ENCODE measurements at regions not wholly inside any gene's neighbourhood (a gene's known extent, or its start where the extent isn't known, plus 50 kb on each side); places are given as distances from the start of the nearest gene placed in this dataset.

DNA sequence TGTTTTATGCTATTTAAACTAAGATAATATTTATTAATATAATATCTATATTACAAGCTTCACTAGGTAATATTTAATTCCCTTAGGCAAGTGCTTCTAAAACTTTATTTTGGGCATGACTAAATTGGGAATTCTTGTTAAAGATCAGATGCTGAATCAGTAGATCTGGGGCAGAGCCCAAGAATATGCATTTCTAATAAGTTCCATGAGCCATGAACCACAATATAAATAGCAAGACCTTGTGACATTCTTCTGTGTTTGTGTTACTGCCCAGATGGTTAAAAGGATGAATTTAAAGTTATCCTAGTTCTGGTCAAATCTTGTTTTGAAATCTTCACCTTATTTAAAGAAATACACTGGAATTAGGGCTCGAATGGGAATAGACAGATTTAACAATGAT, 258.4 kb upstream of the CACNA2D1 start:
- Mint-ChIP-seq H3K4me1 (no peaks in the 10 kb centered on the region), H3K27me3 (no peaks in the 10 kb centered on the region), H3K36me3 (ENCODE audit: low read depth) (no peaks in the 10 kb centered on the region), H3K27ac (no peak overlapping the region), H3K4me3 (no peak overlapping the region)
- DNase-seq (no peak), ATAC-seq (no peak)
- H3K9me3 ChIP-seq (ENCODE audit: control insufficient read depth, low read length, poor library complexity, severe bottlenecking) = no peaks in the 10 kb centered on the region

DNA sequence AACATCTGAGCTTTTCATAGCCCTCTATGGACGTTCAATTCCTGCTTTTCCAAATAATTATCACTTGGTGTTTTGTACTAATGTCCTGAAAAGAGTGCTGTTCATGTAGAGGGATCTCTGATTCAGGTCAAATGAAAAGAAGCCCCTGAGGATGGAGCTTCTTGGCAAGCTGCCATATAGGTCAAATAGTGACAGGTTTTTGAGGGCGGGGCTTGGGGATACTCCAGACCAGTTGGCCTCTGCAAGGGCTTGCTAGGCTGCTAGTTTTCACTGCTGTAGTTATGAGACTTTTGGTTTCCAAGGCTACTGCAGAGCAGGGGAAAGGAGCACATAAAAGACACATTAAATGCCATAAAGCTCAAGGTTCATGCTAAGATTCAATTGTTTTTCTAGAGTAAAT, 257.2 kb upstream of the CACNA2D1 start:
- H3K9me3 ChIP-seq (ENCODE audit: control insufficient read depth, low read length, poor library complexity, severe bottlenecking) = no peaks in the 10 kb centered on the region
- no peak overlapping the region for H3K27ac Mint-ChIP-seq
- H3K36me3 Mint-ChIP-seq (ENCODE audit: low read depth) = no peaks in the 10 kb centered on the region
- H3K4me3 Mint-ChIP-seq = no peak overlapping the region
- DNase-seq = no peak
- no peaks in the 10 kb centered on the region for H3K27me3 Mint-ChIP-seq
- ATAC-seq = no peak
- H3K4me1 Mint-ChIP-seq = no peaks in the 10 kb centered on the region

DNA sequence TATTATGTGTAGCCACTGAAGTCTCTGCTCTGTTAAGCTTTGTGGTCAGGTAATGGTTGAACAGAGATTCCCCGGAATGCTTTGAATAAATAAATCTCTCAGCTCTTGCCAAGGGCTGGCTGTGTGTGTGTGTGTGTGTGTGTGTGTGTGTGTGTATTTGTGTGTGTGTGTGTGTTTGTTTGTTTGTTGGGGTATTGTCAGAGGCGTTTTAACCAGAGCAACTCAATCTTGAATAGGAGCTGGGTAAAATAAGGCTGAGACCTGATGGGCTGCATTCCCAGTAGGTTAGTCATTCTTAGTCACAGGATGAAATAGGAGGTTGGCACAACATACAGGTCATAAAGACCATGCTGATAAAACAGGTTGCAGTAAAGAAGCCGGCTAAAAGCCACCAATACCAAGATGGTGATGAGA, 256.2 kb upstream of the CACNA2D1 start:
- H3K4me3 Mint-ChIP-seq = no peak overlapping the region
- H3K4me1 Mint-ChIP-seq = no peaks in the 10 kb centered on the region
- ATAC-seq = no peak
- no peak for DNase-seq
- no peak overlapping the region for H3K27ac Mint-ChIP-seq
- H3K36me3 Mint-ChIP-seq (ENCODE audit: low read depth) = no peaks in the 10 kb centered on the region
- no peaks in the 10 kb centered on the region for H3K9me3 ChIP-seq (ENCODE audit: control insufficient read depth, low read length, poor library complexity, severe bottlenecking)
- no peaks in the 10 kb centered on the region for H3K27me3 Mint-ChIP-seq

DNA sequence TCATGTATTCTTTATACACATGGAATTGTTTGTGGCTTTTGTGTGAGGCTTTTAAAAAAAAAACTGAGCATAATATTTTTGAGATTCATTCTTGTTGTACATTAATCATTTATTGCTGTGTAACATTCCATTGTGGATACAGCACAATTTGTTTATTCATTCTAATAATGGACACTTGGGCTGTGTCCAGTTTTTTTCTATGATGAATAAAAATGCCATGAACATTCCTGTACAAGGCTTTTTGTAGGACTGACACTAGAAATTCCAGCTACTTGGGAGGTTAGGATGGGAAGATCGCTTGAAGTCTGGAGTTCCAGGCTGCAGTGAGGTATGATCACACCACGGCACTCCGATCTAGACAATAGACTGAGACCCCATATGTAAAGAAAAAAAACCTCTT, 254.3 kb upstream of the CACNA2D1 start:
- Mint-ChIP-seq H3K27ac (no peak overlapping the region), H3K4me1 (no peaks in the 10 kb centered on the region), H3K27me3 (no peaks in the 10 kb centered on the region)

DNA sequence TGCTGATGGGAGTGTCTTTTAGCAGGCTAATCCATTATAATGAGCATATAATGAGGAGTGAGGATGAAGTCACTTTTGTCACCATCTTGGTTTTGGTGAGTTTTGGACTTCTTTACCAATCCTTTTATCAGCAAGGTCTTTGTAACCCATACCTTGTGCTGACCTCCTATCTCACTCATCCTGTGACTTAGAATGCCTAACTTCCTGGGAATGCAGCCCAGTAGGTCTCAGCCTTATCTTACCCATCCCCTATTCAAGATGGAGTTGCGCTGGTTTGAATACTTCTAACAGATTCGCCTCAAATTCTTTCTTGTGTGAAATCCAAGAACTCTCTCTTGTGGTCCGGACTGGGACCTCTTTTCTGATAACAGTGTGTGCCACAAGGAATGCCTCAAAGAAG, 253.1 kb upstream of the CACNA2D1 start:
- DNase-seq (no peak), ATAC-seq (no peak)
- Mint-ChIP-seq H3K4me1 (no peaks in the 10 kb centered on the region), H3K27ac (no peak overlapping the region), H3K4me3 (no peak overlapping the region), H3K27me3 (no peaks in the 10 kb centered on the region), H3K36me3 (ENCODE audit: low read depth) (no peaks in the 10 kb centered on the region)
- no peaks in the 10 kb centered on the region for H3K9me3 ChIP-seq (ENCODE audit: control insufficient read depth, low read length, poor library complexity, severe bottlenecking)

More for the DNA sequence above, 254.3 kb upstream of the CACNA2D1 start:
- H3K36me3 Mint-ChIP-seq (ENCODE audit: low read depth) = no peaks in the 10 kb centered on the region
- H3K4me3 Mint-ChIP-seq = no peak overlapping the region
- DNase-seq (no peak), ATAC-seq (no peak)
- no peaks in the 10 kb centered on the region for H3K9me3 ChIP-seq (ENCODE audit: control insufficient read depth, low read length, poor library complexity, severe bottlenecking)

DNA sequence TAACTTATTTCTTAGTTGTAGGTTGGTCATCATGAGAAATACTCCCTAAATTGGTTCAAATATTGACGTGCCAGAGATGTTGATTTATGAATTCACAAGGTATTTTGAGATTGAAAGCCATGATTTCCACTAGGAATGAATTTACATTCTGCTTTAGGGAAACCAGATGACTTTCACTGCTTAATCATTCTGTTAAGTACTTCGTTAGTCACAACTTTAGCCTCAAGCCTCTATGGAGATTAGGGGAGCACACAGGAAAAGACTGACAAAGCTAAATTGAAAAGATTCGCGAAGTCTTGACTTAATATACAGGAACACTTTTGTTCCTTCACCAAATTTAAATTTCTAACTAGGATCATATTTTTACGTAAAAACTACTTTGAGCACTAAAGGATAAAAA, 250.4 kb upstream of the CACNA2D1 start:
- Mint-ChIP-seq H3K4me1 (no peaks in the 10 kb centered on the region), H3K27ac (no peak overlapping the region), H3K4me3 (no peak overlapping the region), H3K36me3 (ENCODE audit: low read depth) (no peaks in the 10 kb centered on the region), H3K27me3 (no peaks in the 10 kb centered on the region)
- H3K9me3 ChIP-seq (ENCODE audit: control insufficient read depth, low read length, poor library complexity, severe bottlenecking) = no peaks in the 10 kb centered on the region
- DNase-seq (no peak), ATAC-seq (no peak)

DNA sequence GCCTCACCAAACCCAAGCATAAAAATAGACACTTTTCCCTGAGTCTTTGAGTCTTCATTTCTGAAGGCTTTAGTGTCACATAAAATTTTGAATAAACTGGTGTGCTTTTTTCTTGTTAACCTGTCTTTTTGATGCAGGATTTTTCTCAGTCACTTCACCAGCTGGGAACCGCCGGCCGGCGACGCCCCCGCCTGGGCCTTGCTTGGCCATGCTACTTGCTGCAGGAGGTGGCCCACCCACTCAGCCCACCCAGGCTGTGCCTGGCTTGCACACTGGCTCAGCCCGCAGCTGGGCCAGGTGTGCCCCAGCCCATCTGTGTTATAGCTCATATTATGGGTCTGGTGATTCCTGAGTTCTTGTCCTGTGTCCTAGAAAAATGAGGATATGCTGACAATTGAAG, 247.4 kb upstream of the CACNA2D1 start:
- no peaks in the 10 kb centered on the region for H3K9me3 ChIP-seq (ENCODE audit: control insufficient read depth, low read length, poor library complexity, severe bottlenecking)
- ATAC-seq = no peak
- Mint-ChIP-seq H3K4me1 (no peaks in the 10 kb centered on the region), H3K27me3 (no peaks in the 10 kb centered on the region), H3K36me3 (ENCODE audit: low read depth) (no peaks in the 10 kb centered on the region), H3K4me3 (no peak overlapping the region), H3K27ac (no peak overlapping the region)
- DNase-seq = no peak

DNA sequence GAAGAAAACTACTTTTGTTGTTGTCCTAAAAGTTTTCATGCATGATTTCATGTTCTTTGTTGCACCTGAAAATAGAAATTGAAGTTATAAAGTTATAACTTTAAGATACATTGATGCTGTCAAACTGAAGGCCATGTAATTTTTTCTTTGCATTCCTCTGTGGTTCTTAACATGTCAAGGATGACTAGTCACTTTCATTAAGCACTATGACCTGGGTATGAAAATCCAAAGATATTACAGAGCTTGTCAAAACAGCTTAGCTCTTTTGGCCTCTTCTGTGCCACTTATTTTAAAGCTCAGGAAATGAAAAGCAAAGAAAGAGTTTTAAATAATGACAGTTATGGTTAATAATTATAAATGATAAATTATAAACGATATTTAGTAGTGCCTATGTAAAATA, 241.6 kb upstream of the CACNA2D1 start:
- no peak overlapping the region for H3K27ac Mint-ChIP-seq
- no peaks in the 10 kb centered on the region for H3K36me3 Mint-ChIP-seq (ENCODE audit: low read depth)
- H3K4me1 Mint-ChIP-seq = no peaks in the 10 kb centered on the region
- H3K27me3 Mint-ChIP-seq = no peaks in the 10 kb centered on the region
- DNase-seq (no peak), ATAC-seq (no peak)
- H3K4me3 Mint-ChIP-seq = no peak overlapping the region
- H3K9me3 ChIP-seq (ENCODE audit: control insufficient read depth, low read length, poor library complexity, severe bottlenecking) = peaks cover 2% of the 10 kb centered on the region

DNA sequence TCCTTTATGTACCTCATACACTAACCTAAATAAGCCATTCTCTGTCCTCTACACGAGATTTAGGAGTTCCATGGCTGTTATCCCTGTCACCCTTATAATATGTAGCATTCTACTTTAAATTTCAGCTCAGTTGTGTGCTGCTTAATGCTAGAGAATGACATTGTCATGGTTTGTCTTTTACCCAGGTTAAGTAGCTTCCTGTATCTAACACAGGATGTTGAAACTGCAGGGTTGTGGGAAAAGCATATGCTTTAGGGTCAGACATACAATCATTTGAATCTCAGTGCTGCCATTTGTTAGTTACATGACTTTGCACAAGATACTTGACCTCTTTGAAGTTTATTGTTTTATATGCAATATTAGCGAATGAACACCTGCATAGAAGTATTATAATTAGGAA, 235.1 kb upstream of the CACNA2D1 start:
- peak; percentile 48 for ATAC-seq
- H3K36me3 Mint-ChIP-seq (ENCODE audit: low read depth) = no peaks in the 10 kb centered on the region

DNA sequence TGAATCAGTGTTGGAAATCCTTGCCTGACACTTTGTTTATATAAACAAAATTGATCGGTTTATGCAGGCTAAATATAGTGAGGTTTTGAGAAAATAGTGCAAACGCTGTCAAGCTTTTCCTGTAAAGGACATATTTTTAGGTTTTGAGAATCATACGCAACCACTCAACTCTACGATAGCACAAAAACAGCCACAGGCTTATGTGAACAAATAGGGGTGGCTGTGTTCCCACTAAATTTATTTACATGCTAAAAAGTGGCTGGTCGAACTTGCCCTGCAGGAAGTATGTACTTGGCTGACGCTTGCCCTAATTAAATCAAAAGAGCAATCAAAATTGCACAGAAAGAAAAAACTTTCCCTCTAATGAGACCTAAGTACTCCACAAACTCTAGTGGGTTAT, 234.7 kb upstream of the CACNA2D1 start:
- Mint-ChIP-seq H3K27ac (no peak overlapping the region), H3K27me3 (no peaks in the 10 kb centered on the region), H3K4me1 (peaks cover 2% of the 10 kb centered on the region), H3K4me3 (no peak overlapping the region), H3K36me3 (ENCODE audit: low read depth) (no peaks in the 10 kb centered on the region)
- ATAC-seq = peak; percentile 12
- H3K9me3 ChIP-seq (ENCODE audit: control insufficient read depth, low read length, poor library complexity, severe bottlenecking) = peaks cover 2% of the 10 kb centered on the region
- no peak for DNase-seq

More for the DNA sequence above, 235.1 kb upstream of the CACNA2D1 start:
- no peak for DNase-seq
- peaks cover 2% of the 10 kb centered on the region for H3K9me3 ChIP-seq (ENCODE audit: control insufficient read depth, low read length, poor library complexity, severe bottlenecking)
- no peaks in the 10 kb centered on the region for H3K27me3 Mint-ChIP-seq
- no peak overlapping the region for H3K4me3 Mint-ChIP-seq
- H3K27ac Mint-ChIP-seq = no peak overlapping the region
- peaks cover 2% of the 10 kb centered on the region for H3K4me1 Mint-ChIP-seq

DNA sequence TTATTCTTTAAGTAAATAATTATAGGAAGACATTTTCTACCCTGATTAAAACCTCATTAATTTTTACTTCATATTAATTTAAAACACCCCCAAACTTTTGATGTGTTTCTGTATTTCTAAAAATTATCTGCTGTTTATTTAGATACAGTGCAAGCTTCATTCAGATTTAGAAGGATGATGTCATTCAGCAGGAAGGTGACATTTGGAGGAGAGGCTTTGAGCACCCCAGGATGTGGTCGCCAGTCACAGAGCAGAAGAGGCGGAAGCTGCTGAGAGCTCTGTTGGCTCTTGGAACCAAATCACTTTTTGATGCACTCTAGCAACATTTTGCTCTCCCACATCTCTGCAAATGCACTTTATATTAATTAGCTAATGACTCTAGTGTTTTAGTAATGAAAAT, 233.9 kb upstream of the CACNA2D1 start:
- Mint-ChIP-seq H3K4me1 (peaks cover 2% of the 10 kb centered on the region), H3K36me3 (ENCODE audit: low read depth) (no peaks in the 10 kb centered on the region), H3K27me3 (no peaks in the 10 kb centered on the region), H3K4me3 (no peak overlapping the region), H3K27ac (no peak overlapping the region)
- no peaks in the 10 kb centered on the region for H3K9me3 ChIP-seq (ENCODE audit: control insufficient read depth, low read length, poor library complexity, severe bottlenecking)
- peak; percentile 93 for ATAC-seq
- DNase-seq = no peak

DNA sequence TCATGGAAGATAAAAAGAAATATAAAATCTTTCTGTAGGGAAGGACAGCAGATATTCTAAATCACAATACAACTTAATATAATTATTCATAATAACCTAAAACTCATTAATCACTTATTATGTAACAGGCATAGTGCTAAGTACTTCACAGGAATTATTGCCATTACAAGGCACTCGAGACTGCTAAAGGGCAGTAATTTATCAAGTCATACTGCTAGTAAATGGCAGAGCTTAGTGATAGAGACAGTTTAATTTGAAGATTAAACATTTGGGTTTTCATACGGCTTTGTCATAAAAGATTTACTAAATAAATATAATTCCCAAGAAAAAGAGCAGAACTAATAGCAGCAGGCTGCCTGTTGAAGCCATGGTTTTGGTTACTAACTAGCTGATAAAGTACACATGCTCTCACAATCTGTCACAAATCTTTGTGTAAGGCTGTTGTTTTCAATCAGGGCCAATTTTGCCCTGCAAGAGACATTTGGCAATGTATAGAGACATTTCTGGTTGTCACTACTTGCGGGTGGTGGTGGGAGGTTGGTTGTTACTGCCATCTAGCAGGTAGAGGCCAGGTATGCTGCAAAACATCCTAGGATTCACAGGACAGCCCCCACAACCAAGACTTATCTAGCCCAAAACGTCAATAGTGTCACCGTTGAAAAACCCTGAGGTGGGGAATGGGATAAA, 233.3 kb upstream of the CACNA2D1 start:
- Mint-ChIP-seq H3K4me3 (no peak overlapping the region), H3K36me3 (ENCODE audit: low read depth) (no peaks in the 10 kb centered on the region), H3K27ac (no peak overlapping the region), H3K4me1 (peaks cover 2% of the 10 kb centered on the region), H3K27me3 (no peaks in the 10 kb centered on the region)
- no peaks in the 10 kb centered on the region for H3K9me3 ChIP-seq (ENCODE audit: control insufficient read depth, low read length, poor library complexity, severe bottlenecking)
- no peak for ATAC-seq
- DNase-seq = no peak

DNA sequence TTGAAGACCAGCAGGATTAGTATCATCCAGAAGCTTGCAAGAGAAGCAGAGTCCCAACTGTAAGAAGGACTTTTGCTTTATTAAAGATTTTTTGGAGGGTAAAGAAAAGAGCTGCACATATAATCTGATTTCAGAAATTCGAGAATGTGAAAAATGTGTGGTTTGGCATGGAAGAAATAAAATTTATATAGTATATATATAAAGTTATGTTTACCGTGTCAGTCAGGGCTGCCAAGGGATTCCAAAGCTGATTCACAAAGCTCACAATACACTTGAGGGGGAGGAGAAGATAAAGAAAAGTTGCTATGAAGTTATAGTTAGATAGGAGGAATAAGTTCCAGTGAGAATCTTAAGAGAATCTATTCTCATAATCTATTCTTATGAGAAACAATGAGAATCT, 231.8 kb upstream of the CACNA2D1 start:
- Mint-ChIP-seq H3K36me3 (ENCODE audit: low read depth) (no peaks in the 10 kb centered on the region), H3K4me3 (no peak overlapping the region), H3K27ac (no peak overlapping the region)

DNA sequence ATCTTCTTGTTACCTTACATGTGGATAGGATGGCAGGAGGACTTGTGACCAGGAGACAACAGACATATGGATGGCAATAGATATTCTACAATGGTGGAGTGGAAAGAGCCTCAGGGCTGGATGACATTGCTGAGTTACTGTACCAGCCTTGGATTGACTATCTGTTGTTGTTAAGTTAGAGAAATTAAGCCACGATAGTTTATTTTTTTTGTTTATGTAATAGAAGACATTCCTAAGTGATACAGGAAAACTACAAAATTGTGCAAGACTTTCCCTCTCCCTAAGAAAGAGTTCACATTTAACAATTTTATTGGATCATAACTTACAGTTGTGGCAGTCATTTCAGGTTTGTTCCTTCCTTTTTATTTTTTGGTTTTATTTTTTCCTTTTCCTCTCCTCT, 230.7 kb upstream of the CACNA2D1 start:
- Mint-ChIP-seq H3K36me3 (ENCODE audit: low read depth) (no peaks in the 10 kb centered on the region), H3K27me3 (no peaks in the 10 kb centered on the region), H3K27ac (no peak overlapping the region), H3K4me3 (no peak overlapping the region), H3K4me1 (peaks cover 2% of the 10 kb centered on the region)
- ATAC-seq (no peak), DNase-seq (no peak)
- no peaks in the 10 kb centered on the region for H3K9me3 ChIP-seq (ENCODE audit: control insufficient read depth, low read length, poor library complexity, severe bottlenecking)

More for the DNA sequence above, 231.8 kb upstream of the CACNA2D1 start:
- peaks cover 2% of the 10 kb centered on the region for H3K4me1 Mint-ChIP-seq
- H3K27me3 Mint-ChIP-seq = no peaks in the 10 kb centered on the region
- ATAC-seq (no peak), DNase-seq (no peak)
- H3K9me3 ChIP-seq (ENCODE audit: control insufficient read depth, low read length, poor library complexity, severe bottlenecking) = no peaks in the 10 kb centered on the region

Data from T-helper 17 cell (primary cell).